Urothelium cell line (cell line): ENCODE measurements at regions not wholly inside any gene's neighbourhood (a gene's known extent, or its start where the extent isn't known, plus 50 kb on each side); places are given as distances from the start of the nearest gene placed in this dataset.

Source experiments
- DNase-seq: peaks from one replicate; pipeline ENCODE4 v3.0.0; 2011; ENCODE audit warnings: low spot score, mixed read lengths
- FAIRE-seq: peaks from 2 replicates; lab custom pipeline; 2011; peaks lifted over from hg19 to GRCh38; lab: Jason Lieb, UNC

DNA sequence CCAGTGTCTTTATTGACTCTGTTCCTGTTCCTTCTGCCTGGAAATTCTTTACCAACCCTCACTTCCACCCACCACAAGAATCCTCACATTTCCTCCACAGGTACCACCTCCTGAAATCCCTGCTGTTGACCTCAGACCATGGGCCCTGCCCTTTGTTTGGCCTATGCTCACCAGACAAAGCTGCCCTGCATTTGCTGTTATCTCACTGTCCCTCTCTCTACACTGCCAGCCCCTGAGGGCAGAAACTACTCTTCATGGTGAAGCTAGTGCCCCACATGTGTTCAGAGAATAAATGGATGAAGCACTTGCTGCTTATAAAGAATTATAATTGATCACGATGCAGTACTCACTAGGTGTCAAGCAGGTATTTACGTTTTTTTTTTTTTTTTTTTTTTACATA, 608.4 kb downstream of the TSN start:
- DNase-seq (no peak), FAIRE-seq (no peak)

DNA sequence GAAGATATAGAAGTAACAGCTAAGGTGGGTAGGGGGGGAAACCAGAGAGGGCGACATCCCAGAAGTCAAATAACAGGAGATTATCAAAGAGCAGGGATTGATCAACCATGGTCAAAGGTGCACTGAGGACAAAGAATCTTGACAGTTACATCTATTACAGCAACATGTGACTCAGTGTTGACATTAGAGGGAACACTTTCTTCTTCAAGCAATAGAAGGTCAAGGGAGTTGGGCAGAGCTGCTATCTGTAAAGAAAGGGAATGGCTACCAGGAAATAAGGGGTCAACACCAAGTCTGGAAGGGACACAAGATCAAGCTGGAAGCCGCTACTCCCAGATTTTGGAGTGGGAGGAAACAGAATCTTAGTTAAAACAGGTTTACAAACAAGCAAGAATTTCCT, 611.0 kb downstream of the TSN start:
- no peak for DNase-seq
- peak; percentile 35 for FAIRE-seq

DNA sequence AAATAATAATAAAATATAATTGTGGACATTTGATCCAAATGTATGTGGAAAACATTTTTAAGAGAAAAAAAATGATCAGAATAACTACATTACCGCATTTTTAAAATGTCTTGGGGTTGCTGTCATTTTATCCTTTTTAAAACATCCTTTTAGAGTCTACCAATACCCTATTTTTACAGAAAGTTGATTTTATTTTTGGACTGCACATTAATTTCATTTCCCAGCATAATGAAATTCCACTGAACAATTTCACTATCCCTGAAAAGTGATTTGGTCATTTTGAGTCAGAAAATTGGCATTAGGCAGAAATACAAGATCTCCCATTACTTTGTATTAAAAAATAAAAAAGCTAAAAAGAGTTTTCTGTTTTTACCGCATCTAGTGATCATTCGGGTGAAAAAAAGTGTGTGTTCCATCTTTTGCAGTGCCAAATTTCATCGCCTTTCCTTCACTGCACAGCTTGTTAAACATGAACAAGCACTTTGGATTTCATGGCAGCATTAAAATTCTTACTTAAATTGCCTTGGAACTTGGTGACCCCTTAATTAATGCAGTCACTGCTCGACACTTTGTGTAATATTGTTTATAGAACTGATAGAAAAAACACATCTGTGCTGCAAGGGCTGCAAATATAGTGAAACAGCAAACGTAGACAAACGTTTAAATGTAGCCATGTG, 611.7 kb downstream of the TSN start:
- FAIRE-seq (no peak), DNase-seq (no peak)

DNA sequence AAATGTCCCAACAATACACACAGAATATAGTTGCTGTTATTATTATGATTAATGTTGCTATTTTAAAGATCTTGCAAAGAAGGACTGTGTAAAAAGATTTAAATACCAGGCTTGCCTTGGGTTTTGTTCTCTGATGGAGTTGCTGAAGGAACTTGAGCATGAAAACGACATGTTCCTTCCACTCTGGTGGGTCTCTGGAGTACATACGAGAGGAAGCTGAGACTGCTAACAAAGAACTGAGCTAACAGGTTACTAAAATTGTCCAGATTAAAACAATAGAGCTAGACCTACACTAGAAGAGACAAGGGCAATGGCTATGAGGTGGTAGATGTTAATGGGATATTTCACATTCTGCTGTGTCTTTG, 612.2 kb downstream of the TSN start:
- DNase-seq (no peak), FAIRE-seq (no peak)

DNA sequence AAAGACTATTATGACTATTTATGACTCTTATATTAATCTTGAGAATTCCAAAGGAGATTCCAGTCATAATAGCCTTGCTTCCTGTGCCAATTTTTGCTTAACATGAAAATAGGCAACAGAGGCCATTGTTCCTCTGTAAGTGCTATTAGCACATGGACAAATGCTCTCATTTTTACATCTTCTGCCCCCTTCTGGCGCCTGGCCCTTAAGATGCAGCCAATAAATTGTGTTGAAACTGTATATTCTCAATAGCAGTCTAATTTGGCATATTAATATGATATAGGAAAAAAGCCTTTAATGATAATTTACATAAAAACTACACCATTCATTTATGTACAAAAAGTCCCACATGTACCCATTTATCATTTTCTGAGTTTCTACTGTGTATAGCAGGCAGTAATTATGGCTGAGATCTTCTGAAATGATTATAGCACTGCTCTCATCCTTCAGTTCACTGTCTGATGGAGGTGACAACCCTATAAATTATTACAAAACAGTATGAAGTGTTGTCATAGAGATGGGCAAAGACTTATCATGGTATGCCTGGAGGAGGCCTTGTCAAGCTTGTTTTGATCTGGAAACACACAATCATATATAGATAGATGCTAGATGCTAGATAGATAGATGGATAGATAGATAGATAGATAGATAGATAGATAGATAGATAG, 613.3 kb downstream of the TSN start:
- FAIRE-seq (no peak), DNase-seq (no peak)

DNA sequence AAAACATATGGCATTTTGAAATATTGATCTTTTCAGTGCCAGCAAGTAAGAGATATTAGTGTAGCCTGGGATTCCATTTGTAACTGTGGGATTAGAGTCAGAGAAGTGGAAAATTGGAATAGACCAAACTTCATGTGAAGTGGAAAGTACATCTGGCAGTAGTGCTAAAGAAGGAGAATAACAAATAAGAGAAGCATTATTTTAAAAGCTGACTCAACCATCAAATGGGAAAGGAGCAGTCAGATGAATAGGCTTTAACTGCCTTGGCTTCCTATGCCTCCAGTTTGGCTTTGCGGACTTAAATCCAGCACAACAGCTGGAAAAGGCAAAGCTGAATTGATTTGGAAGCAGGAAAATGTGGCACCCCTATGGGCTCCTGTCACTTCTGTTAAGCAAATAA, 623.1 kb downstream of the TSN start:
- DNase-seq (no peak), FAIRE-seq (no peak)

DNA sequence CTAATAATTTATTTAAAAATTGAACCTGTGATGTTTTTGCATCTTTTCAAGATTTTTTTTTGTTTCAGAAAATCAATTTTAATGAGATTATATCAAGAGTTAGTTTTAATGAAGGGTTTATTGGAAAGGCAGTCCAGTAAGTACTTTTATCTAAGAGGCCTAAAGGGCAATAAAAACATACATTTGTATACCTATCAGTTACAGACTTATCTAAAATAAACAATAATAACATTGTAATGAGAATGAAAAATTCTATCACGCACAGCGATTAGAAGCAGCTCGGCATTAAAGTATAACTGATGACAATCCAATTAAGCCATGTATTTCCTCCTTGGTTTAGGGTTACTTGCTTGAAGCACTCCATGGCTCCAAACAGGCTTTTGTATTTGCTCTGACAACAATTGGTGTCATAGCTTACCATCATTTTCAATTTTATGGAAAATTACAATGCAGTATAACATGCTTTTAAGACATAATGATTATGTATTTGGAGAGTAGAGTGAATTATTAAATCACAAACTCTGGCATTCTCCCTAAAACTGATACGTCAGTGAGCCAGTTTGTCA, 629.4 kb downstream of the TSN start:
- DNase-seq: no peak
- no peak for FAIRE-seq

DNA sequence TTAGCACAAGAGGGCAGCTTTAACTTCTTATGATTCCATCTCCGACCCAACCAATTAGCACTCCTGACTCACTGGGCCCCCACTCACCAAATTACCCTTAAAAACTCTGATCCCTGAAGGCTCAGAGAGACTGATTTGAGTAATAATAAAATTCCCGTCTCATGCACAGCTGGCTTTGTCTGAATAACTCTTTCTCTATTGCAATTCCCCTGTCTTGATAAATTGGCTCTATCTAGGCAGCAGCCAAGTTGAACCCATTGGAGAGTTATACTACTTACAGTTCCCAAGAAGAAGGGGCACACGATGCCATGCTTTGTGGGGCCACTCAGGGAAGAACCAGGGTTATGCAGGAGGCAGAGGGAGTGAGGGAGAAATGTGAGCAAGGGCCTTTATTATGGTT, 632.8 kb downstream of the TSN start:
- FAIRE-seq: no peak
- no peak for DNase-seq

DNA sequence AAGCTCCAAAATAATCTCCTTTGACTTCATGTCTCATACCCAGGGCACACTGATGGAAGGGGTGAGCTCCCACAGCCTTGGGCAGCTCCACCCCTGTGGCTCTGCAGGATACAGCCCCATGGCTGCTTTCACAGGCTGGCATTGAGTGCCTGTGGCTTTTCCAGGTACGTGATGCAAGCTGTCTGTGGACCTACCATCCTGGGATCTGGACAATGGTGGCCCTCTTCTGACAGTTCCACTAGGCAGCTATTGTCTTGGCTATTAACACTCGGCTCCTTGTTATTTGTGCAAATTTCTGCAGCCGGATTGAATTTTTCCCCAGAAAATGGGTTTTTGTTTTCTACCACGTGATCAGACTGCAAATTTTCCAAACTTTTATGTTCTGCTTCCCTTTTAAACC, 634.2 kb downstream of the TSN start:
- no peak for FAIRE-seq
- no peak for DNase-seq

DNA sequence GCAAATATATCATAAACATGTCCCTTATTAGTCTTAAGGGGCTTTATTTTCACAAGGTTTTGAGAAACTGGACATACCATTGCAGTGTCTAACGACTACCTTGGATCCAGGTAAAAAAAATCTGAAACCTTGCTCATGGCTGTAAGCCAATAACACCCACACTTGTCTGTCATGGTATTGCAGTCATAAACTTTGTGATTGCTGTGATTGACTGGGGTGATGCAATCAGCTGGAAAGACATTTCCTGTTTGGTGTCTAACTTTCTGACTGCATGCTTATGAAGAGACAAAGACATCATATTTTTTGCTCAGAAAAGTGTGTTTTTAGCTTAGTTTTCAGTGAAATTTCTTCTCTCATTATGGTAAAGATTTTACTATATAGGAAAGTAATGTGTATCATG, 635.0 kb downstream of the TSN start:
- peak; percentile 36 for DNase-seq
- FAIRE-seq: peak; percentile 27

DNA sequence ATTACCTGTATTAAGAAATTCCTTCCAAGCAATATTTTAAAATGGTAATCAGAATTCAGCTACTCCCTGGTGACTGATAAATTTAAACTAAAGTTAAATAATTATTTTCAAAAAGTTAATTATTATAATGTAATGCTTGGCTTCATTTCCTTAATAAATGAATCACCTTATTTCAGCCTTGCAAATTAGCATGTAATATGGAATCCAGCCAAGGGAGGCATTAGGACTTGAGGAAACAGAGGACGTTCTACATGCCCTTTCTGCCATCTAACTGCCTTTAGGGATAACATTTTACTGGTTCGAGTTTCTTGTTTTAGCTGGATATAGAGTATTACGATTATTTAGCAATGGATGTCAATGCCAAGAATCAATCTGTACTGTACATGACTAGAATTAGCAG, 636.3 kb downstream of the TSN start:
- FAIRE-seq: peak; percentile 53

DNA sequence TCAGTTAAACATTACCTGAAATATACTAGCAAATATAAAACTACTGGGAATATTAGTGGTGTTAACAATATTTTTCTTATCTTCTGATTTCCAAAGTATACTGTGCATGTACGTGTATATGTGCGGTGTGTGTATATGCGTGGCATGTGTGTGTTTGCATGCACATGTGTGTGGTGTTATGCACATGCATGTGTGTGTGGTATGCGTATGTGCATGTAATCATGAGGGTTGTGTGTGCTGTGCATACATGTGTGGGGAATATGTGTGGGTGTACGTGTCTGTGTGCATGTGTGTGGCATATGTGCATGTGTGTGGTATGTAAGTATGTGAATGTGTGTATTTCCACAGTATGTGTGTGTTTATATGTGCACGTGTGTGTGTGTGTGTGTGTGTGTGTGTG, 640.2 kb downstream of the TSN start:
- peak; percentile 97 for FAIRE-seq
- DNase-seq: no peak

More for the DNA sequence above, 636.3 kb downstream of the TSN start:
- DNase-seq: no peak

DNA sequence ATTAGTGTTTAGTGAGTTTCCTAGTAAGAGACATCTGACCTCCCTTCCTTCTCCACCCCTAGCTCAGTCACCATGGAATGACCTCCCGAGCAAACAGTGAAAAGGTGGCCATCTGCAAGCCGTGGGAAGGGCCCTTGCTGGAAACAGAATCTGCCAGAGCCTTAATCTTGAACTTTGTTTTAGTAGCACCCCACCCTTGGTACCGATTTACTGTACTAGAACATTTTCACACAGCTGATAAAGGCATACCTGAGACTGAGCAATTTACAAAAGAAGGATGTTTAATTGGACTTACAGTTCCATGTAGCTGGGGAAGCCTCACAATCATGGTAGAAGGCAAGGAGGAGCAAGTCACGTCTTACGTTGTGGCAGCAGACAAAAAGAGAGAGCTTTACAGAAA, 655.8 kb downstream of the TSN start:
- FAIRE-seq (no peak), DNase-seq (no peak)

DNA sequence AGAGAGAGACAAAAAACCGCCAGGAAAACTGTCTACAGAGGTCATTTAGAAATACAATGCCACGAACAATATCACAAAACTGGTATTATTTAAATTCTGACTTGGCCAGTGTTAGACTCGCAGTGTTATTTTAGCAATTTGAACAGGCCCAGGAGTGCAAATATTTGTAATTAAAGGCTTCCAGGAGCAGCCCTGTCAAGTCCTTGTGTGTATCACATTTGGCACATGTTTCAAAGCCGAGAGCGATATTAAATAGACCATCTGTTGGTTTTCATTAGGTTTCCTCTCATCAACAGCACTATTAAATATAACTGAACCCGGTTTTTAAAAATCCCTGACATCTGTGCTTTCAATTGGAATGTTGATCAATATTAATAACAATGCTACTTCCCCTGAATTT, 656.9 kb downstream of the TSN start:
- DNase-seq (no peak), FAIRE-seq (no peak)

DNA sequence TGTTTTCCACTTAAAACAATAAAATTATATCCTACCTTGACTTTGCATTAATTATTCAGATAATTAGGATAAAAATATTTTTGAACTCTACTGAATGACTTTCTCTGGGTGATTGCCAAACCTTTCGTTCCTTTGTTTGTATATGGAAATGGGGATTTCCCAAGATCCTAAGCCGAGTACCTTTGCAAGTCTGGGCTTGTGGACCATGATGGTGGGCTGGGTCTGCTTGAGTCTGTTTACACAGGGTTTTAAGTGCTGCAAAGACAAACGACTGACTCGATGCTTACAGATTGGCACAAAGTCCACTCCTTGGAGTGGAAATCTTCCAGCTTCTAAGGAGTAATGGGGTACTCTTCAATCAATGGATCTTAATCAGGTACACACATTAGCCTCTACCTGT, 659.5 kb downstream of the TSN start:
- DNase-seq: no peak
- no peak for FAIRE-seq

DNA sequence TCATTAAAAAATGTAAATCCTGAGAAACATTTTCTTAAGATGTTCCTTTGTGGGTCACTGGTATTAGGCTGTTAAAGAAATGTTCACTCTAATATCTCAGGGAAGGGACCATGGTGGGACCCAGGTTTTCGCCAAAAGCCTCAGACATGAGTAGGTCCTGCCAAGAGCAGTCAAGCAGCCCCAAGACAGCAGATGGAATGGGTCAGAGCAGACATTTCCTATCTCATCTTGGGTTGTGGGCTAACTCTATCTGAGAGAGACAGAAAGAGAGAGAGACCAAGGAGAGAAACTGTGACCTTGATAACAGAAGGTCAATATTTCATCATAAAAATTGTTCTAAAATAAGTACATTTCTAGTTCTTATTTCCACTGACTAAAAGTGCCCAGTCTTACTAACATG, 661.7 kb downstream of the TSN start:
- DNase-seq: no peak
- FAIRE-seq: no peak

DNA sequence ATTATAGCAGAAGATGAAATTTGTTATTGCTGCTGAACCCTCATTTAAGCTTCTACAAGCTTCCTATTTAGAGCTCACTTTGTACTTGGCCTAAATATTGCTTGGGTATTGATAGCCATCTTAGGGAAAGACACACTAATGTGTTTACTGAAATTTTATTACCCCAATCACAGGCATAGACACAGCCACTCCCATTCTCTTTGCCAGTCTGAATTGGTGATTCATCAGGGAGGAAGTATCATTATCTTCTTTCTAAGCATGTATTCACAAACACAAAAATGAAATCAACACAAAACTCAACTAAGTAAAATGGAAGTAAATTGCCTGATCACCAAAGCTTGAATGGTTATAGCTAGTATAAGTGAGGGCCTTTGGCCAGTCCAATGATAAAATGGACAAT, 666.3 kb downstream of the TSN start:
- DNase-seq (no peak), FAIRE-seq (no peak)

DNA sequence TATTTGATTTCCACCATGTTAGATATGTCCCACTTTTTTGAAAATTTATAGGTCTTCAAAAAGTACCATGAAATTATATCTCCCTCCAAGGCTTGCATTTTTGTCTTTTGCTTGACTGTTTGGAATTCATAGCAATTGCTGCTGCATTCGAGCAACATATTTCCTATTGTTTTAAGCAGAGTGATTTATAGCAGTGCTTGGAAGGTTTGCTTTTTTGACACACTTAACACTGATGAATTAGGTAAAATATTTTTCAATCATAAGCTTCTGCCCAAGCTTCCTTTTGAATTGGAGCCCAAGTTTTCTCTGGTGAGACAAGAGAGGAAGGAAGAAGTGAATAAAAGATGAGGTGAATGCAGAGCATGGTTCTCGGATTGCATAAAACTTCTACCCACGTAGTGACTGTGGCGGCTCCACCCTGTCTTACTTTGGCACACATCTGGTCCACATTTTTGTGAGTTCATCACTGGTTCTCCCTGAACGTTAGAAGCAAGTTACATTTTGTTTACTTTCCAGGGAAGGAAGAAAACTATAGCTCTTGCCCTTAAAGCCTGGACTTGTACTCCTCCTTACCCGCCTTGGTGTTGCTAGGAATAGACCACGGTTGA, 667.0 kb downstream of the TSN start:
- DNase-seq (no peak), FAIRE-seq (no peak)

DNA sequence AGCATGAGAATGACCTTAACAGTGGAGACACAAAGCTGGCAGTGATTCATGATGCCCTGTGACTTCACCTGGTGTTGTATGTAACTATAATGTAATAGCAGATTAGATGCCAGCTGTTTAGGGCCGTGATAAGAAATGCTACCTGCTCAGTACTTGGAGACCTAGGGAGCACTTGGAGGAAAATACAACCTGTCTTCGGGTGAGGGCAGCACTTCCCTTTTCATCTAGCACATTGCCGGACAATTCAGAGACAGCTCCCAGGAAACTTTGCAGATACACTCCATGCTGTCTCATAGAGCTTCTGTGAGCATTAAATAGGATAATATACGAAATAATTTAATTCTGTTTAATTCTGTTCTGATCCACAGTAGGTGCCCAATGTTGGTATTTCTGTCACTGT, 668.5 kb downstream of the TSN start:
- FAIRE-seq: no peak
- DNase-seq: no peak

DNA sequence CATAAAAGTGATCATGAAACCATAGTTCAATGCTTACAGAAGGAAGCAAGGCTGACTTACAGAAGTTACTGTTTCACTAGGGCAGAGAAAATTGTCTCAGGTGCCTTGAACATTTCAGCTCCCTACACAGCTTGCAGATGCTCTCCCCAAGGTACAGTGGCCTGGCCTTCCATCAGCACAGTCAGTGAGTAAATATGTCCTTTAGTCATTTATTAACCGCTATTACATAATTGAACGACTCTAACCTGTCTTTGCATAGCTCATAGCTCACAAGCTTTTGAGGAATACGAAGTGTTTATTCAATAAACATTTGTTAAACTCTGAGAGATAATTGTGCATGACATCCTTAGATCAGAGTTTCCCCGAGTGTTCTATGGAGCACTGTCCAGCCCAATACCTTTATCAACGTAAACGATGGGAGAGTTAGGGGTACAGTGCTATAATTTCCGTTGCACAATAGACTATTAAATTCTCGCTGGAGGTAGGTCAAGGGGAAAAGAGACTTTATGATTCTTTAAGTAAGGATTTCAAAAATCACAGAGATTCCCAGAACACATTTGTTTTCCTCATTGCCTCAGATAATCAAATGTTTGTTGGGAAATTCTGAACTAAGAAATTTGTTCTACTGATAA, 677.8 kb downstream of the TSN start:
- no peak for DNase-seq

DNA sequence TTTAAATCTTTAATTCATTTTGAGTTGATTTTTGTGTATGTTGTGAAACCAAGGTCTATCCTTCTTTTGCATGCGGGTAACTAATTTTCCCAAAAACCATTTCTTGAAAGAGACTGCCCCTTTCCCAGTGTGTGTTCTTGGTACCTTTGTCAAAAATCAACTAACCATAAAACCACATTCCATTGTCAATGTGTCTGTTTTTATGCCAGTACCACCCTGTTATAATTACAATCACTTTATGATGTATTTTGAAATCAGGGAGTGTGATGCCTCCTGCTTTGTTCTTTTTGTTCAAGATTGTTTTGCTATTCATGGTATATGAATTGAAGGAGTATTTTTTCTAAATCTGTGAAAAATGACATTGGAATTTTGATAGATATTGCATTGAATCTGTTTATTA, 689.6 kb downstream of the TSN start:
- no peak for DNase-seq
- FAIRE-seq: no peak

More for the DNA sequence above, 677.8 kb downstream of the TSN start:
- FAIRE-seq: no peak

DNA sequence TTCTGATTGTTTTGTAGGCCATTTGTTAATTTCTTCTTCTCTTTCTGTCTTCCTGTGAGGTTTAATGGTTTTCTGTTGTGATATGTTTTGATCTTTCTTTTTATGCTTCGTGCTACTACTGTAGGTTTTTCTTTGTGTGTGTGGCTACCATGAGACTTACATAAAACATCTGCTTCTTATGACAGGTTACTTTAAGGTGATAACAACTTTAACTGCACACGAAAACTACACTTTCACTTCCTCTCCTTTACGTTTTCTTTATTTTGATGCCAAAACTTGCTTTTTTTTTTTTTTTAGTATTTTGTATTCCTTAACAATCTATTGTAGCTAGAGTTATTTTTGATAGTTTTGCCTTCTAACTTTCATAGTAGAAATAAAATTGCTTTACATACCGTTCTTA, 691.3 kb downstream of the TSN start:
- no peak for FAIRE-seq
- no peak for DNase-seq
